Muscle layer of duodenum (tissue), 2 donors: ENCODE measurements at regions not wholly inside any gene's neighbourhood (a gene's known extent, or its start where the extent isn't known, plus 50 kb on each side); places are given as distances from the start of the nearest gene placed in this dataset.
"Not testable (repeated sequence)": the region's sequence is repeated elsewhere in the genome, so short reads cannot be mapped to it uniquely, and the experiment has no call there.

Experiments
- H3K27ac ChIP-seq: one replicate; pipeline ENCODE4 v1.7.0; 2013; ENCODE audit warnings: mild to moderate bottlenecking, low read length
- H3K27me3 ChIP-seq: one replicate; pipeline ENCODE4 v1.7.0; 2013; ENCODE audit warnings: low read depth, mild to moderate bottlenecking, control low read depth, low read length
- H3K36me3 ChIP-seq, 2 donors: one replicate each; pipeline ENCODE4 v1.7.0; 2013; ENCODE audit warnings: low read length in 2 of 2, control low read depth in 1 of 2, mild to moderate bottlenecking in 1 of 2; ENCODE audit not compliant: insufficient read depth in 2 of 2, control insufficient read depth in 1 of 2
- H3K4me1 ChIP-seq, 2 donors: one replicate each; pipeline ENCODE4 v1.7.0; 2013; ENCODE audit warnings: low read length in 2 of 2, mild to moderate bottlenecking in 2 of 2, control low read depth in 1 of 2, moderate library complexity in 1 of 2; ENCODE audit not compliant: insufficient read depth in 2 of 2, control insufficient read depth in 1 of 2
- H3K4me3 ChIP-seq, 2 donors: one replicate each; pipeline ENCODE4 v1.7.0; 2013; ENCODE audit warnings: low read length in 2 of 2, low read depth in 1 of 2, mild to moderate bottlenecking in 1 of 2
- H3K9me3 ChIP-seq, 2 donors: one replicate each; pipeline ENCODE4 v1.7.0; 2013; ENCODE audit warnings: low read length in 2 of 2, control low read depth in 1 of 2, mild to moderate bottlenecking in 1 of 2; ENCODE audit not compliant: control insufficient read depth in 1 of 2
- donor health status: healthy.

DNA sequence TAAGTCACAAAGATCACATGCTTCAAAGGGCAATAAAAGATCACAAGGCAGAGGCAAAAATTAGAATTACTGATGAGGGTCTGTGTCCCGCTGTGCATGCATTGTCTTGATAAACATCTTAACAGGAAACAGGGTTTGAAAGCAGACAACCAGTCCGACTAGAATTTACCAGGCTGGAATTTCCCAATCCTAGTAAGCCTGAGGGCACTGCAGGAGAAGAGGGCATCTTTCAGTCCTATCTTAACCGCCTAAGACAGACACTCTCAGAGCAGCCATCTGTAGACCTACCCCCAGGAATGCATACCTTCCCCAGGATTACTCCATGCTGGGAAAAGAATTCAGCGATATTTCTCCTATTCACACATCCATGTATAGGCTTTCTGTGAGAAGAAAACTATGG lies 465.8 kb upstream of the TMEFF2 start:
- not testable (repeated sequence) for H3K27me3 ChIP-seq, H3K4me3 ChIP-seq, H3K36me3 ChIP-seq, H3K4me1 ChIP-seq, H3K27ac ChIP-seq, H3K9me3 ChIP-seq

DNA sequence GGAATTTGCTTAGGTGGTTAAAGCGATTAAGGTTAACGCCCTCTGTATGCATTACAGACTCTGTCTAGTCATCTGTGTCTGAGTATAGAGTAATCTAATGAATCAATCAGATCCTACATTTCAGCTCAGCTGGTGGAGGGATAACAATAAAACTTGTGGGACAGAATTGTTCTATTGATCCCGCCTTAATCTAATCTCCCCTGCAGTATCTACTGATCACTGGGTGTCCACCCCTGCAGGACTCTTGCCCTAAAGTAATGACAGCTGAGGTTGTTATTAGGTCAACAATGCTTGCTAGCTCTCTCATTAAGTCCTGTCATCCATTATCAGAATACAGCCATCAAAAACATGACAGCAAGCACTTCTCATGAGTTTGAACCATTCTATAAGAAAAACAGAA lies 462.6 kb upstream of the TMEFF2 start:
- Histone ChIP-seq H3K36me3 (no peaks in the 10 kb centered on the region), H3K4me1 (no peaks in the 10 kb centered on the region), H3K9me3 (no peaks in the 10 kb centered on the region), H3K4me3 (no peak overlapping the region), H3K27me3 (no peaks in the 10 kb centered on the region), H3K27ac (no peak overlapping the region)

GRCh38 chr2:192655916-192656315 lies 461.2 kb upstream of the TMEFF2 start:
- Histone ChIP-seq H3K4me1 (no peaks in the 10 kb centered on the region), H3K27ac (no peak overlapping the region), H3K27me3 (no peaks in the 10 kb centered on the region), H3K9me3 (no peaks in the 10 kb centered on the region), H3K4me3 (no peak overlapping the region), H3K36me3 (no peaks in the 10 kb centered on the region)

DNA sequence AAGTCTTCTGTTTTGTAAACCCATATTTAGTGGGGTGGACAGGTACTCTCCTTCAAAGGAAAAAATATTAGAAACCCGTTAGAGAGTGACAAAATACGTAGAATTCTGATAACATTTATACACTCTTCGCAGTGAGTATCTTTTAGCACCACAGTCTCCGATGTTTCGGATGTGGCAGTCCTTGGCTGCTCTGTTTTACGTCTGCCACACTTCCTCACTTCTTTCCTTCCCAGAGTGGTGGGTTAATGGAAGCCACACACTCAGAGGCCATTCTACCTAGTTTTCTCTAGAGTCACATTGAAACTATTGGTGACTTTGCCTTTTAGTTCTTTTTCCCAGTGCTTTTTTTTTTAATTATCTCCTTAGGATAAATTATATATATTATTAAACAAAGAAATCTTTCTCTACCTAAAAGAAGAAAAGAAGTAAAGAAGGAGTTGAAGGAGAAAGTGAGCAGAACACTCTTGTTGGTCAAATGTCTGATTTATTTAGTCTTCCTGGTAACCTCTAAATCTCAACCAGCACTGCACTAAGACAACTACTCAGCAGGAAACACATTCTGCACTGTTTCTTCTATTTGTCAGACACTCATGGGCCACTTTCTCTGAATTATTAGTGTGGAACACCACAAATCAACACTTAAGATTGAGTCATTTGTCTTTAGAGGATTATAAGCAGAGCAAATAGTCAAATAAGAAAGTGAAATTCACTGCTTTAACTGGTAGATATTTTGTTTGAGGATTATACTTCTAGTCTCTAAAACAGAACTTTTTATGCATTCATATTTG lies 451.3 kb upstream of the TMEFF2 start:
- H3K4me3 ChIP-seq = no peak overlapping the region
- no peaks in the 10 kb centered on the region for H3K27me3 ChIP-seq
- no peaks in the 10 kb centered on the region for H3K36me3 ChIP-seq

DNA sequence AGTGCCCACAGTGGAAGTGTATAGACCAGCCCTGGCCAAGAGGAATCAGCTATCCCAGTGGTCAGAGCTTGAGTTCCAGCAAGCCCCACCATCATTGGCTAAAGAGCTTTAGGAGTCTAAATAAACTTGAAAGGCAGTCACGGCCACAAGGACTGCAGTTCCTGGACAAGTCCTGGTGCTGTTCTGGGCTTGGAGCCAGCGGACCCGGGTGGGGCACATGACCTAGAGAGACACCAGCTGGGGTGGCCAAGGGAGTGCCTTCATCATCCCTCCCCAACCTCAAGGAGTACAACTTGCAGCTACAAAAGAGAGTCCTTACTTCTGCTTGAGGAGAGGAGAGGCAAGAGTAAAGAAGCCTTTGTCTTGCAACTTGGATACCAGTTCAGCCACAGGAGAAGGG lies 439.8 kb upstream of the TMEFF2 start:
- no peaks in the 10 kb centered on the region for H3K4me1 ChIP-seq
- H3K27me3 ChIP-seq = no peaks in the 10 kb centered on the region
- H3K36me3 ChIP-seq = no peaks in the 10 kb centered on the region
- H3K27ac ChIP-seq = no peak overlapping the region
- no peak overlapping the region for H3K4me3 ChIP-seq
- H3K9me3 ChIP-seq = no peaks in the 10 kb centered on the region

More for the DNA sequence above, 451.3 kb upstream of the TMEFF2 start:
- H3K27ac ChIP-seq = no peak overlapping the region
- H3K4me1 ChIP-seq = no peaks in the 10 kb centered on the region
- no peaks in the 10 kb centered on the region for H3K9me3 ChIP-seq

DNA sequence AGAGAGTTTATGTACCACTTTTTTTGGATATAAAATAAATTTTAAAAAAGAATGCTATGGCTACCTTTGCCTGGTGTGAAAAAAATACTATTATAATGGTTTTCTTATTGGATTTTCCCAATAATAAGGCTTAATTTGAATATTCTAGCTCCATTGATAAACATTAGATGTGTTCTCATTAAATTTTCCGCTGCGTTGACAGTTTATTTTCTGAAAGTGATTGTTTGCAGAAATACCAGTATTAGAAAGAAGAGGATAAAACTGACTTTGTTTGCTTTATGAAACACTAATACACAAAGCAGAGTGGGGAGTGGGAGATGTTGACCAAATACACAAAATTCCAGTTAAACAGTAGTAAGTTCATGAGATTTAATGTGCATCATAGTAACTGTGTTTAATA lies 433.3 kb upstream of the TMEFF2 start:
- Histone ChIP-seq H3K36me3 (no peaks in the 10 kb centered on the region), H3K27ac (no peak overlapping the region), H3K9me3 (no peaks in the 10 kb centered on the region), H3K4me3 (no peak overlapping the region), H3K4me1 (no peaks in the 10 kb centered on the region), H3K27me3 (no peaks in the 10 kb centered on the region)

DNA sequence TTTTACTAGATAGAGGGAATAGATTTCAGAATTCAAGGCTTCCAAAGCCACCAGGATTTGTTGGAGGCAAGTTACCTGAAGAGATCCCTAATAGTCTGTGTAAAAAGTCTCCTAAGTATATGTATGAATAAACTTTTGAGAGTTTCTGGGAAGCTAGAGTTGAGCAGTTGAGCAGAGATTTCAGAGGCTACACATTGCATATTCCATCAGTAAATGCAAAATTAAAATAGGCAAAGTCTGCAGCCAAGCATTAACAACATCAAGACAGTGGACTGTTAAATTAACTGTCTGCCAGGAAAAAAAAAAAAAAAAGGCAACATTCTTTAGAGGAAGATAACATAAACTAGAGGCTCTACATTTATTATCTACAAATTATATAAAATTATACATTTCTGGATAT lies 420.4 kb upstream of the TMEFF2 start:
- H3K4me1 ChIP-seq = no peaks in the 10 kb centered on the region
- no peak overlapping the region for H3K4me3 ChIP-seq
- H3K9me3 ChIP-seq = no peaks in the 10 kb centered on the region
- no peaks in the 10 kb centered on the region for H3K36me3 ChIP-seq
- no peaks in the 10 kb centered on the region for H3K27me3 ChIP-seq
- H3K27ac ChIP-seq = no peak overlapping the region

DNA sequence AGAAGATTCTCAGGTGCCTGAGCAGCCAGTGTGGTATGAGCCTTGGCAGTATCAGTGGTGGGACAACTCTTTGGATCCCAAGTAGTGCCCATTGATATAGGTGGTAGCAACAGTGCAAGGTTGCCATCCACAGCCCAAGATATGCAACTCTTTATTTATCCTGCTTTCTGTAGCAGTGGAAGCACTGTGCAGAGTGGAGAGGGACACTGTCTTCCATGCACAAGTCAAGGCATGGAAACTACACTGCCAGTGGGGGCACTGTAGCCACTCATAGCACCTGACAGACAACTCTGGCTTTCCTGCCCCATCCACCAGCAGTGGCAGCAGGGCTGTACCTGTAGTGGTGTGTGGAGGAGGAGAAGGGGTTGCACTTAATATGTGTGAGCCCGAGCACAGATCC lies 409.6 kb upstream of the TMEFF2 start:
- no peak overlapping the region for H3K27ac ChIP-seq

GRCh38 chr2:192598649-192599048 lies 403.9 kb upstream of the TMEFF2 start:
- not testable (repeated sequence) for H3K4me3 ChIP-seq, H3K4me1 ChIP-seq

More for the DNA sequence above, 409.6 kb upstream of the TMEFF2 start:
- Histone ChIP-seq H3K4me3 (no peak overlapping the region), H3K4me1 (no peaks in the 10 kb centered on the region), H3K9me3 (peaks cover 0 to 8% of the 10 kb centered on the region in 2 donors), H3K27me3 (no peaks in the 10 kb centered on the region), H3K36me3 (no peaks in the 10 kb centered on the region)

DNA sequence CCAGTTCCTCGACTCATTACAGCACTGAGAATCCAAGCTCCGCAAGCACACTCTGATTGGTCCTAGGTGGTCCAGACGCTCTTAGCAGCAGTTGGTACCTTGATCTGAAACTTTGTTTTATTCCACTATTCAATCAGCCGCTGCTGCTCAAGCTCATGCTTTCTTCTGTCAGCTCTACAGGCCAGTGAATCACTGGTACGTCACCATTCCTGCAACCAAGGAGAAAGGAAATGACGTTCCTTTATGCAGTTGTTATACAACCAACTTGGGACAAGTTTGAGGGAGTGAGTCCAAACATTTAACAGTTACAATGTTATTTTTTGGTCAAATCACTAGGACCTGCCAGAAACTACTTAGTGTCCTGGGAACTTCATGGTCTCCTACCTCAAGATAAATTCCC lies 398.8 kb upstream of the TMEFF2 start:
- no peaks in the 10 kb centered on the region for H3K4me1 ChIP-seq
- no peaks in the 10 kb centered on the region for H3K9me3 ChIP-seq
- H3K27ac ChIP-seq = no peak overlapping the region
- no peaks in the 10 kb centered on the region for H3K27me3 ChIP-seq
- no peaks in the 10 kb centered on the region for H3K36me3 ChIP-seq
- no peak overlapping the region for H3K4me3 ChIP-seq

More at GRCh38 chr2:192598649-192599048, 403.9 kb upstream of the TMEFF2 start:
- not testable (repeated sequence) for H3K9me3 ChIP-seq, H3K36me3 ChIP-seq, H3K27me3 ChIP-seq, H3K27ac ChIP-seq

GRCh38 chr2:192591617-192592016 lies 396.9 kb upstream of the TMEFF2 start:
- Histone ChIP-seq H3K36me3 (no peaks in the 10 kb centered on the region), H3K27me3 (no peaks in the 10 kb centered on the region), H3K9me3 (no peaks in the 10 kb centered on the region), H3K4me1 (no peaks in the 10 kb centered on the region), H3K4me3 (no peak overlapping the region), H3K27ac (no peak overlapping the region)

DNA sequence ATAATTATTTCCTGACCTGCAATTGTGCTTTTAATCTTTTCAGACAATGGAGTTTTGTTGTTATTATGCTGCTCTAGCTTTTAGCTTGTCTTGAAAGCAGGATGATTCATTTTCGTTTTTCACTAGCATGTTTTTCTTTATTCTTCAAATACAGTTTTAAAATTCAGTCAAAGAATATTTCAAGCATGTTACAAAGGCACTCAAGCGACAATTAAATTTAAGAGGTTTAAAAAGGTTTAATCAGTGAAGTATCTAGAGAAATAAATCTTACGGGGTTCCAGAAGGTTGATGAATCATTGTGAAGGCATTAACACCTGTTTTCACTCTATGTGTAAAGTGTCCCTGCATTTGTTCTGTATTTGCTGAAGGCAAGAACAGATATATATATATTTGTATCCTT lies 390.7 kb upstream of the TMEFF2 start:
- Histone ChIP-seq H3K27ac (no peak overlapping the region), H3K4me1 (no peaks in the 10 kb centered on the region), H3K9me3 (no peaks in the 10 kb centered on the region), H3K27me3 (no peaks in the 10 kb centered on the region), H3K4me3 (no peak overlapping the region), H3K36me3 (no peaks in the 10 kb centered on the region)
